ENCODE measurements at regions not wholly inside any gene's neighbourhood (a gene's known extent, or its start where the extent isn't known, plus 50 kb on each side); places are given as distances from the start of the nearest gene placed in this dataset.

GRCh38 chr12:11499806-11500187 lies 104.4 kb upstream of the PRB2 start:
- ChIA-PET POLR2A (interaction anchor here (1.6 kb wide), 1 partner anchor 767 kb away, joined by 3 read pairs; the partner anchor contains the start of gene LRP6), CTCF (interaction anchor here (0.9 to 1.3 kb wide), 7 partner anchors 12 to 533 kb away, joined by 3 to 8 read pairs (median 4); no protein-coding TSS in a partner anchor)
- Histone ChIP-seq H3K4me2 (ENCODE audit: insufficient read depth, low read length) (no peak overlapping the region), H3K9me3 (replicated peaks; ENCODE audit: control insufficient read depth, insufficient read depth, low read length) (no peaks in the 10 kb centered on the region), H3K9ac (replicated peaks; ENCODE audit: extremely low read depth, insufficient read depth, low read length) (no peak overlapping the region), H4K20me1 (replicated peaks; ENCODE audit: control insufficient read depth, extremely low read depth, insufficient read depth, low read length) (no peaks in the 10 kb centered on the region), H2AFZ (ENCODE audit: low read depth, low read length) (no peak overlapping the region), H3K4me1 (ENCODE audit: control insufficient read depth, extremely low read depth, insufficient read depth, low read length) (no peaks in the 10 kb centered on the region), H3K36me3 (ENCODE audit: control insufficient read depth in 2 of 2, extremely low read depth in 1 of 2, insufficient read depth in 2 of 2, low read length in 2 of 2) (no peaks in the 10 kb centered on the region), H3K27ac (ENCODE audit: insufficient read depth, low read depth, low read length) (no peak overlapping the region), H3K79me2 (ENCODE audit: control insufficient read depth, insufficient read depth, low read length) (no peaks in the 10 kb centered on the region), H3K9me1 (replicated peaks; ENCODE audit: control insufficient read depth, extremely low read depth, insufficient read depth, low read length) (no peaks in the 10 kb centered on the region), H3K4me3 (replicated peaks in 1 of 3; ENCODE audit: insufficient read depth in 1 of 3, low read depth in 1 of 3, low read length in 3 of 3) (no peak overlapping the region), H3K27me3 (ENCODE audit: control insufficient read depth in 2 of 2, insufficient read depth in 2 of 2, low read length in 2 of 2) (peaks cover 3 to 8% of the 10 kb centered on the region in 2 experiments)
- BruUV-seq (replicated peaks) = no TSS peak
- TF ChIP-seq EZH2 (IDR thresholded peaks at IDR 0.05; ENCODE audit: borderline replicate concordance, low read depth, low read length, severe bottlenecking) = no peak
- TF ChIP-seq CTCF (IDR thresholded peaks at IDR 0.05; ENCODE audit: extremely low read depth in 1 of 2, insufficient read depth in 1 of 2, low read depth in 1 of 2, low read length in 2 of 2) = no peak
- TF ChIP-seq GATA2 (IDR thresholded peaks at IDR 0.05; ENCODE audit: insufficient read depth, insufficient read length, low read depth, low read length) = no peak
- TF ChIP-seq POLR2A (IDR thresholded peaks at IDR 0.05; ENCODE audit: low read depth, low read length) = no peak
- no peak for TF ChIP-seq POLR2AphosphoS5 (IDR thresholded peaks at IDR 0.05; ENCODE audit: insufficient read depth, low read depth, low read length)
- TF ChIP-seq JUN (IDR thresholded peaks at IDR 0.05; ENCODE audit: borderline replicate concordance, insufficient read depth, insufficient read length, low read depth) = no peak
- TF ChIP-seq MYC (IDR thresholded peaks at IDR 0.05; ENCODE audit: low read depth, low read length) = no peak
- TF ChIP-seq FOS (IDR thresholded peaks at IDR 0.05; ENCODE audit: borderline replicate concordance, insufficient read depth, low read length) = no peak
- TF ChIP-seq MAX (IDR thresholded peaks at IDR 0.05; ENCODE audit: insufficient read depth, insufficient read length) = no peak
- no peak for FAIRE-seq
- dilution Hi-C loops (cut with MboI; ENCODE audit: extremely low pct_ligation_motif_present, low sequenced_read_pairs) = loop anchor here (25.0 kb wide), 1 partner anchor 262 kb away; no protein-coding TSS in a partner anchor
- no peak for DNase-seq (ENCODE audit: low read depth, low spot score)
- intact Hi-C loops (cut with micrococcal nuclease) = loop anchor here (2.0 kb wide), 1 partner anchor 533 kb away; no protein-coding TSS in a partner anchor

Data from endothelial cell of umbilical vein (primary cell).